NCI-H2227 (cell line): ENCODE measurements at regions not wholly inside any gene's neighbourhood (a gene's known extent, or its start where the extent isn't known, plus 50 kb on each side); places are given as distances from the start of the nearest gene placed in this dataset.
"Not testable (repeated sequence)": the region's sequence is repeated elsewhere in the genome, so short reads cannot be mapped to it uniquely, and the experiment has no call there.

Source experiments
- DNase-seq: peaks from one replicate; lab custom pipeline; 2025; ENCODE audit not compliant: unreplicated experiment; lab: John Stamatoyannopoulos, UW

DNA sequence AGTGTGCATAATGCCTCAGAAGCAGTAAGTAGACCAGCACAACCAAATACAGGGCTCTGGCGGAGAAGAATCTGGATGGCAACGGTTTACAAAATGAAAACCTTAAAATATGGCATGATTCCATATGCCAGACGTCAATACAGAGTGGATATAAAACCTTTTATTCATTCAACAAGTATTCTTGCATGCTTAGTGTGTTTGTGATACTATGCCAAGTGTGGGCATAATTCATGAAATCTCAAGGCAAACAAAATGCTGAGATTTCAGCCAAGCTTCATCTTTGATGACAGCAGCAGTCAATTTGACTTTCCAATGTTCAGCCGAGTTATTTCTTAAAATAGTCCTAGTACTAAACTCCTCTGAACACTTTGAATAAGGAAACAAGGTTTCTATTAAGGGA lies 119.4 kb downstream of the CD24 start:
- no peak for DNase-seq

DNA sequence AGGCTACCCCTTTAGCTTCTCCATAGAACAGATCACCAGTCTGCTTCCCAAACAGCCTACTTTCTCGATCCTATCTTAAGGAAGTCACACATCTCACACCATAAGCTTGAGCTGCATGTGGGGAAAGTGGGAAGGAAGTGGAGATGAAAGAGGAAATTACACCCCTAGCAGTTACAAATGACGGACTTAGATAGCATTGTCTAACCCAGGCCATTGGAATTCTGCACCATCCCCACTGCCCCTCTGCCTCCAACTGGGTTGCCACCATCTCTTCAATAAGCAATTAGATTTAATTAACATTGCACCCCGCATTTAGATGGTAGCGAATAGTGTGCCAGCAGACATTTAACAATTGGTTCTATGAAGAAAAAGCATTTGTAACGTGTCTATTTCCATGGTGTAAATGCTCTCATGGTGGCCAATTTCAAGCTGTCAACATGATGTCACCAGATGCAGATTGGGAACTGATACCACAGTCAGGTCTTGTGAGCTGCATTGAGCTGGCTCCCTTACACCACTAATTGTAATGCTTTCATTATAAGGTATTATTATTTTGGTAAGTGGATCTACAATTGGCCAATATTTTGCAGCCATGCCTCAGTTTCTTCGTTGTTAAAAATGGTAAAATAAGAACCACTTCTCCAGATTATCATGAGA lies 124.7 kb downstream of the CD24 start:
- DNase-seq, result no peak

DNA sequence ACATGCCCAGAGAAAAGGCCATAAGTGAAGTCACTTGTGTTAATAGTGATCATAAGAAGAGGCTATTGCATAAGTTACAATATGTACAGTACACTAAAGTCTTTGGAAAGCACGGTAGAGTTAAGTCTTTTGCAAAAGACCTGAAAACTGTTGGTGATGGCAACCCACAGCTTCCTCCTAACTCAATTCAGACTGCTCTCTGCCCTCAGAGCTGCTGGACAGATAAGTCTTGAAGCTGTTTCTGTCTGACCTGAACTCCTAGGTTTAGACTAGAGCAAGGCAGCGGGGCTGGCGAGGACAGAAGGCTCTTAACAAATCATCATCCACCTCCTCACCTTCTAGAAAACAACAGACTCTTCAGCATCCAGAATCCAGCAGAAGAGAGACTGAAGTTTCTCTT lies 125.4 kb downstream of the CD24 start:
- DNase-seq, result no peak

DNA sequence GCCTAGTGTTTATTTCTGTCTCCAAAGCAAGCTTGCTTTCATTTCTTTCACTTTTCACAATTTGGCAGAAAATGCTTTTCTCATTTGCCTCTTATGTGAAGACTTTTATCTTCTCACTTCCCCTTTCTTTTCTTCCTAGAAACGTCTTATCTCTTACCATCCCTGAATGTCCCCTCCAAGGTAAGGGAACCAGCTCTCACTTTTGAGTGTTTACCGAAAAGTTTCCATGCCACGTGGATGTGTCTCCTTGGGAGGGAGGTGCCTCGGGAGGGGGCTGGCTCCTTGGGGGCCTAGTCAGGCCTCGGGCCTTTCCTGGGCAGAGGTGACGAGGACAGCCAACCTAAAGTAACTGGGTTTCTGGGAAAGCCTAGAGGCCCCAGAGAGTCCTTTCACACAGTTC lies 127.4 kb downstream of the CD24 start:
- DNase-seq, result no peak

DNA sequence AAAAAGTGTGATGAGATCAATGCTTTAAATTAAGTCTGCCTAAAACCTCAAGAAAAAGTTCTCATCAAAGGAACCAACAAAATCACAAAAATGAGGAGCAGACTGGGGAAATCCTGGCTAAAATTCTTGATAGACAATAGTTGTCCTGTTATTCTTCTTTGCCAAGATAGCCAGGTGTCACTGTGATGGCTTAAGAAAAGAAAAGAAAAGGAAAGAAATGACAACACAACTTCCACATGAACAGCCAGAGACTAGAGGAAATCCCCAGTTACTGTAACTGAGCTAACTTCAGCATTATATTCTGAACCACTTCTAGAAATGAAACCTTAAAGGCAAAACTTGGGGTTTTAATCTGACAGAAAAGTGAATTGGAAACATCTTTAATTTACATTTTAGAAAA lies 129.6 kb downstream of the CD24 start:
- no peak for DNase-seq

DNA sequence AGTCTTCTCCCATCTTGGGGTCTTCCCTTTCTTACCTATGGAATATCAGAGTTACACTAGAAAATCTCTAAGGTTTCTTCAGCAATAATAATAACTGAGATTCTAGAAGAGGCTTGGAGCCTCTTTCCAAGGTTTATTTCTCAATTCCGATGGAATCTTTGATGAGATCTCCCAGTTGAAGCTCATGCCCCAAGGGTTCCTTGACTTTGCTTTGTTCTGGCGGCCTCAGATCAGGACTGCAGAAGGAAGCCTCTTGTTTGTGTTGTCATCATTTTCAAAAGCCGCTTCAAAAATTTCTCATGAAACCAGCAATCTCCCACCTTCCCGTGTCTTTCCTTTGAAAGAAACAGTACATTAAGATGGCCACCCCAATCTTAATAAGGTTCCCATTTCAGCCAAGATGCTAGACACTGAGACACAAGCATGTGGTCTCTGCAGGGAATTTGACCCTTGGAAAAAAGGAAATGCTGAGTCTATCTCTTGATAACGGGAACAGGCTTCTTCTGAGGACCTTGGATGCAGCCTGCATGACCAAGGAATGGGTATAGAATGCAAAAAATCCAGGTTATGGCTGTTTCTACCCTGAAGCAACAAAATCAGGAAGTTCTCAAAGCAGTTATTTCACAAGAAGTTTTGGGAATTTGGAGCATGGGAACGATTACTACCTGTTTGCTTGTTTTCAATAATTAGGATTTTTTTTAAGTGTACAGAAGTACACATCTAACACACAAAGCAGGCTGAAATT lies 141.6 kb downstream of the CD24 start:
- no peak for DNase-seq

DNA sequence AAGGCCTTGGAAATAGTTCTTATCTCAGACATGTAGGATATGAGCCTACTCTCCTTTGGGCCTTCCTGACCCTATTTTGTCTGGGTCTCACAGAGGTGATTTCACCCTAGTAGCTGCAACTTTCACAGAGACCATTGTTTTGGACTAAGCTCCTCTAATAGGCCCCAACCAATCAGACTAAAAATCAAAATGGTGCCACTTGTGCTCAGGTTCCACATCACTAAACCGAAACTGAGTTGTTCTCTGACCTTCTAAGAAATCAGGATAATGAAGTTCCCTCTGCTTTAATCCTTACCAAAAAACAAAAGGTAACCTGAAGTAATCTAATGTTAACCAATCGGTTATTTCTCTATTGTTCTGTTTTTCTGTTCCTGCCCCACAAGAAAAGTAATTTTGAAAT lies 143.6 kb downstream of the CD24 start:
- no peak for DNase-seq

DNA sequence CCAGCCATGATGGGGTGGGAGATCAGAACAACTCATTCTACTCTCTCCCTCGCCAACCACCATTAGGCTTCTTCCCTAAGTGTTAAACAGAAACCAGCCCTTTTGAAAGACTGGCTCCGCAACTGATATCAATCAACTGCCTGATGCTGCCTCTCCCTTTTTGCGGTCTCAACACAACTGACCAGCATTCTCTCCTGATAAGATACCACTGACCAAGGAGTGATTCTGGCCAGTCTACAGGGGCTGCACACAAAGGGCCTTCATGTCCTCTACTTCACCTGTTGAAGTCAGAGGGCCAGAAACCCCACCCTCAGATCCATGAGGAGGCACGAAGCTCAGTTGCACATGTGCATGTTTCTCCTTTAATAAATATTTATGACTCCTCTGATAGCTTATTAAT lies 145.1 kb downstream of the CD24 start:
- DNase-seq, result no peak

DNA sequence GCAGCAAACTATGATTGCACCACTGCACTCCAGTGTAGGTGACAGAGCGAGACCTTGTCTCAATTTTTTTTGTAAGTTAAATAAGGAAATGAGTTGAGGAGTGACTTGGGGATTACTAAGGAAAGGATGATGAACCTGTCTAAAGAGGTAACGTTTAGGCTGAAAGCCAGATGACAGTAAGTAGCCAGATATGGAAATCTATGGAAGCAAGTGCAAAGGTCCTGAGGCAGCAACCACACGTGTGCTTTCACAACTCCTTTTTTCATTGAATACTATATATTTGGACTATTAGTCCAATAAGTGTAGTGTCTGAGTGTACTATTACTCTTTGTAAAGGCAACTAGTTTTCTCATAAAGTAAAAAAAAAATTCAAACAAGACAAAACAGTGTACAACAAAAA lies 147.4 kb downstream of the CD24 start:
- DNase-seq, result no peak

DNA sequence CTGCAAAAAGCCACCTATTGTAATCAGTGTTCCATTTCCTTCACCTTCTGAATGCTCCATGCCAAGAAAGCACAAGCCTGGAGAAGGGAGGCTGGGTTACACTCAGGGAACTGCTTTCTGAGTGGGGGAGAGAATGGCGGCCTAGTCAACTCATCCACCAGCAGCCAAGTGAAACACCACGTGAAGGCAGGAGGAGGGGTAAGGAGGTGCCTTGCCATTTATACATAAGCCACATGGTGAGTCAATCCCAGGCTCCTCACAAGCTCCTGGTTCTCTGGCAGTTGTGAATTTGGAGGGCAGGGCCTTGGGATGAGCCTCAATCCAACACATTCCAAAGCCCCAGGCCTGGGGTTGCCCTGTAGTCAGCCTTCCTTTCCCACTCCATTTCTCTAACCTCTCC lies 149.4 kb downstream of the CD24 start:
- DNase-seq, result no peak

DNA sequence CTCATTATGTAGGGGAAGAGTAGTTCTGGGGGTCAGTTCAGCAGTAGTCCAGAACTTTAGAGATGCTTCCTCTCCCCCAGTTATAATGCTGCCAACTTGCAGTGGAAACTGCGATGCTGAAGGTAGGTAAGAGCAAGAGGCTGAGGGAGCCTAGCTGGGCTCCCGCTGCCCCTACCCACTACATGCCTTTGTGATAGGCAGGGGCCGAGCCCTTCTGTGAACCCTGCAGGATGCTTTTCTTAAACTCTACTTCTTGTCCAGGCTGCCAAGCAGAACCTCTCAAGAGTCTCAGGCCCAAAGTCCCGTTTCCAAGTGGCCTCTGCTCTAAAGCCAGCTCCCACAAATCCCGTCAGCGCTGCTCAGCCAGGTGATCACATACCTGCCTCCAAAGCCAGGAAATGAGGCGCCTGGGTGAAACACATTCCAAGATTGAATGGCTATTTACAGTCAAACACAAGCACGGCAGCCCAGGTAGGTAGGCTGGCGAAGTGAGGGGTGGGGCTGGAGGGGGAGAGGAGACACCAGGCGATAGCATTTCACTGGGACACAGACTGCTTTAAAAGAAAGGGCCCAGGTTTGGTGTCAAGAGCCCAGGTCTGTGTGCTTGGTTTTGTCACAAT lies 150.7 kb downstream of the CD24 start:
- DNase-seq, result no peak

DNA sequence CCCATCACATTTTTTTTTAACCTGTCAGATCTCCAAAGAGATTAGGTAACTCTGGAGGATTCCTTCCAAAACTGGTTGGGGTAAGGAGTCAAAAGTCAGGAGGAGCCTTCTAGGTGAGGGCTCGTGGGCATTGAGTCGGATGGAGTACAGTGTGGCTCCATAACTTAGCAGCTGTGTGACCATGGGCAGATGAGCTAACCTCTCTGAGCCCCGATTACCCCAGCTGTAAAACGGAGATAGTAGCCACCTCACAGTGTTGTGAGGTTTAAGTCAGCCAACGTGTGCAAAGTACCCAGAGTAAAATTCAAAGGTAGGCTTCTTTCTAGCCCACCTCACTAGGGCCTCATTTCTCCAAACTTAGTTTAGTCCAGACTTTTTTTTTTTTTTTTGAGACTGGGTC lies 151.5 kb downstream of the CD24 start:
- DNase-seq, result no peak

DNA sequence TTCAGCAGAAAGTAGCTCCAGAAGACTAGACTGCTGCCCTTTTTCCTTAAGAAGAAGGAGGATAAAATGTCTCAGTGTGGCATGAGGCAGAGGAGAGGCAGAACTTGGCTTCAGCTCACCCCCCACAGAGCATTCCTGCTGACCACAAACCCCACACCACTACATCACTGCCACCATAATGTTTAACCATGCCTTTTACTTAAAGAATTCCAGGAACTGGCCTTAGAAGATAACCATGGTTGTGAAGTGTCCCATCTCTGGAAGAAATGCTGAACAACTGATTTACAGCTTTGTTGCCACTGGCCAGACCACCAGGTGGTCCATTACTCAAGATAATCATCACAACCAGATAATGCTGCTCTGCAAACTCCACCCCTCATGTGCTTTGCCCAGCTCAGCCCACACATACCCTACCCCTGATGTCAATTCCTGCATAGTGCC lies 154.1 kb downstream of the CD24 start:
- DNase-seq, result no peak

DNA sequence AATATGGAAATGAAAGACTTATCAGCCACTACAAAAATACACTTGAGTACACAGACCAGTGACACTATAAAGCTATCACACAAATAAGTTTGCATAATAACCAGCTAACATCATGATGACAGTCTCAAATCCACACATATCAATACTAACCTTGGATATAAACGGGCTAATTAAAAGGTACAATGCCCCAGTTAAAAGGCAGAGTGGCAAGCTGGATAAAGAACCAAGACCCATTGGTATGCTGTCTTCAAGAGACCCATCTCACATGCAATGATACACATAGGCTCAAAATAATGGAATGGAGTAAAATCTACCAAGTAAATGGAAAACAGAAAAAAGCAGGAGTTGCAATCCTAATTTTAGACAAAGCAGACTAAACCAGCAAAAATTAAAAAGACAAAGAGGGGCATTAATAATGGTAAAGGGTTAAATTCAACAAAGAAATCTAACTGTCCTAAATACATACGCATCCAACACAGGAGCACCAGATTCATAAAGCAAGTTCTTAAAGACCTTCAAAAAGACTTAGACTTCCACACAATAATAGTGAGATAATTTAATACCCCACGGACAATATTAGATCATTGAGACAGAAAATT lies 163.3 kb downstream of the CD24 start:
- no peak for DNase-seq

DNA sequence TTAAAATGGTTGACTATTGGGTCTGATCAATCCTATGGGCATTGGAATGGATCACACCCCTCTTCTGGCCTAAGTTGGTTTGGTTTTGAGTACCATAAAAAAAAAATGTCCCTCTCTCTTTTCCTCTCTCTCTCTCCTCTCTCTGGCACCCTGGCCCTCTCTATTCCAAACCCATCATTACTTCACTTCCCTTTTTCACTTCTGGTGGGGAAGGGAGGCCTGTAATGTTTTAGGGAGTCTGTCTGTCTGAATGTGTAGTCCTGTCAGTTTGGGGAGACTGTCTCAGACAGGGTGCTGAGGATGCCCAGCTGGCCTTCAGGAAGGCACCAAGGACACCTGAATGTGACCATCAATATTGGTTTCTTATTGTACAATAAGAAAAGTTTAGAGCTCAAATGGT lies 165.8 kb downstream of the CD24 start:
- DNase-seq, result no peak

DNA sequence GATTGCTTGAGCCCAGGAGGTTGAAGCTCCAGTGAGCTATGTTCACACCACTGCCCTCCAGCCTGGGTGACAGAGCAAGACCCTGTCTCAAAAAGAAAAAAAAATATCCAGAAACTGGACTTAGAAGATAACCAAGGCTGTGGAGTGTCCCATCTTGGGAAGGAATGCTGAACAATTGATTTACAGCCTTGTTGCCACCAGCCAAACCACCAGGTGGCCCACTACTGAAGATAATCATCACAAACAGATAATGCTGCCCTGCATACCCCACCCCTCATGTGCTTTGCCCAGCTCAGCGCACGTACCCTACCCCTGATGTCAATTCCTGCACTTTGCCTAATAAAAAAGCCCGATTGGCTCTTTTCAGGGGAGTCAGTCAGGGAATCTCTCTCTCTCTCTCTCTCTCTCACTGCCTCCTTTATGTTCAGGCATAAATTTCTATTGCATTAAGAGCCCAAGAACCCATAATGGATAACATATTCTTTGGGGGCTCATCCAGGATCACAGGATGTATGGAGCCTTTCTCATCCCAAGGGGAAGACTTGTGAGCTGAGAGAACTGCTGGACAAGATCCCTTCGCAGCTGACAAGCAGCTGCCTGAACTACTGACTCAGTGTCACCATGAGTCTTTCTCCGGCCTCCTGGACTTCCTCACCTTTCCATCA lies 166.4 kb downstream of the CD24 start:
- no peak for DNase-seq

DNA sequence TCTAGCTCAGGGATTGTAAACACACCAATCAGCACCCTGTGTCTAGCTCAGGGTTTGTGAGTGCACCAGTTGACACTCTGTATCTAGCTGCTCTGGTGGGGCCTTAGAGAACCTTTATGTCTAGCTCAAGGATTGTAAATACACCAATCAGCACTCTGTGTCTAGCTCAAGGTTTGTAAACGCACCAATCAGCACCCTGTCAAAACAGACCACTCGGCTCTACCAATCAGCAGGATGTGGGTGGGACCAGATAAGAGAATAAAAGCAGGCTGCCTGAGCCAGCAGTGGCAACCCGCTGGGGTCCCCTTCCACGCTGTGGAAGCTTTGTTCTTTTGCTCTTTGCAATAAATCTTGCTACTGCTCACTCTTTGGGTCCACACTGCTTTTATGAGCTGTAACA lies 168.3 kb downstream of the CD24 start:
- DNase-seq, result not testable (repeated sequence)

DNA sequence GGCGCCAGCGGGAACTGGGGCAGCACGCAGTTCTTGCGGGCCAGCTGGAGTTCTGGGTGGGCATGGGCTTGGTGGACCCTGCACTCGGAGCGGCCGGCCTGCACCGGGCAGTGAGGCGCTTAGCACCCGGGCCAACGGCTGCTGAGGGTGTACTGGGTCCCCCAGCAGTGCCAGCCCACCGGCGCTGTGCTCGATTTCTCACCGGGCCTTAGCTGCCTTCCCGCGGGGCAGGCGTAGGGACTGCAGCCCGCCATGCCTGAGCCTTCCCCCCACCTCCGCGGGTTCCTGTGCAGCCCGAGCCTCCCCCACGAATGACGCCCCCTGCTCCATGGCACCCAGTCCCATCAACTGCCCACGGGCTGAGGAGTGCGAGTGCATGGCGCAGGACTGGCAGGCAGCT lies 168.8 kb downstream of the CD24 start:
- no peak for DNase-seq

DNA sequence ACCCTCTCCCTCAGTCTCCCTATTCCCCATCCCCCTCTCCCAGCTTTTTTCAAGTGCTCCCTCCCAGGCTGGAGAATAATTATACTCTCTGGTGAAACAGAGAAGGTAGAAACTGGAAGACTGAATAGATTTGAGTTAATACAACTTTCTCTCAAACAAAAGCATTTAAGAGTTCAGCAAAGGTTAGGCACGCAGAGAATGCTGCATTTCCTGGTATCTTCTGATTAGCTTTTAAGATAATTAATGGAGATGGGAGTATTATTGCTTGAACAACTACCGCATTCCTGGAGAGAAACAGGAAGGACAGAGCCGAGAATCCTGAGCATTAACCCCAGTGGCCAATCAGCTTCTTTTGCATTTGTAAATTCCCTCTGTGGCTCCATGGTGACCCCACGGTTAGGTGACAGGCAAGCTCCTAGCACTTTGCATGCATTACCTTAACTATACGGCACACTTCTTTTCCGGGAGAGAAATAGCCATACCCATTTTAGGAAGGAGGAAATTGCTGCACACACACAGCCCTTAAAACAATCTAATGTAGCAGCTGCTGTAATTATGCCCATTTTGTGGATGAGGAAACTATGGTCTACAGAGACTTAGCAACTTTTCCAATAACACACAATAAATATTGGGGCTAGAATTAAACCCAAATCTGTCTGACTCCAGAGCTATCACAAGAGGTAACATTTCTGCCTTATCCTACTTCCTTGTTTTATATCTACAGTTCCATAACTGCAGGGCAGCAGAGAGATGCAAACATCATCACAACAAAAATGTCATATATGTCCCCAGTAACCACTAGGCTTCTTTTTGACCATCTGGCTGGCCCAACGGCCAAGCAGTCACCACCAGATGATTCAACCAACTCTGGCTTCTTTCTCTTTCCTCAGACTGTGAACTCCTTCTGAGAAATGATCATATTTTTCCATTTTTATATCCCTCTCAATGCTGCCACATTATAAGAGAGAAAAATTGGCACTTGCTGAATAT lies 169.9 kb downstream of the CD24 start:
- no peak for DNase-seq

DNA sequence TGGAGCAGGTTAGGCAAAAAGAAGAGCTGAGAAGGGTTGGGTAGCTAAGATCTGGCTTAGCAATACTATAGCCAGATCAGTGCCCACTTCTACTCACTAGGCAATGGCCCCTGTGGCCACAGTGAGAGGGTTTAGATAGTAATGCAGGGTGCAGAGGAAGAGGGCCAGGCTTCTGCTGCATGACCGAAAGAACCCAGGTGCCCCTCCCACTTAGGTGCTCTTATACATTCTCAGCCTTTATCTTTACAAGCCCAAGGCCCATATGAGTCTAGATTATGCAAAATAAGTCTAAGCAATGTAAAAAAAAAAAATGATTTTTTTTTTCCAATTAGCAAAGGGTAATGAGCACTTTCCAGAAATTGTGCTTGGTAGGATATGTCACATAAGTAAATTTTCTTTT lies 171.3 kb downstream of the CD24 start:
- no peak for DNase-seq
